ENCODE measurements at regions not wholly inside any gene's neighbourhood (a gene's known extent, or its start where the extent isn't known, plus 50 kb on each side); places are given as distances from the start of the nearest gene placed in this dataset.

DNA sequence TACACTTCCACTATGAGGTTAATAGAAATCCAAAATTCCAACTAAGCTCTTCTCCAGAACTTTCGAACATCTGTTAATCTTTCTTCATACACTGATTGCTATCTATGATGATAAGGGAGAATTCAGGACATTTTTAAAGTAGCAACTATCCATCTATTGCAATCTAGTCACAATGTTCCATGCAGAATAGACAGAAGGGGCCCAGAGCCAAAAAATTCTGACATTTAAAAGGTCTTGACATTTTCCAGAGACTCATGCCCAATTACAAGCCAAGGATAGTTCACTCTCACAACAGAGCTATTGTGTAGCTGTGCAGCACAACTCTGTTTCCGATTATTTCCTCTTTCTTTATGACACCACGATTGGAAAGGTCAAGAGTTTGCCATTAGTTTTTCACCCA lies 999.7 kb upstream of the ALCAM start:
- POLR2A ChIA-PET (ENCODE audit: partially characterized antibody): no interaction called here
- no peaks in the 10 kb centered on the region for H3K79me1 ChIP-seq (ENCODE audit: low read depth, low read length)

More for the DNA sequence above, 999.7 kb upstream of the ALCAM start:
- Histone ChIP-seq H2BK120ac (replicated peaks; ENCODE audit: low read depth, low read length) (no peak overlapping the region), H3K9me3 (ENCODE audit: insufficient read depth in 2 of 2, low read depth in 1 of 2, low read length in 1 of 2) (no peaks in the 10 kb centered on the region), H3K4me2 (ENCODE audit: insufficient read depth in 1 of 2, low read depth in 2 of 2, low read length in 2 of 2) (no peak overlapping the region), H2AFZ (ENCODE audit: low read length) (no peak overlapping the region), H3K4ac (replicated peaks; ENCODE audit: insufficient read length, low read depth, low read length) (no peak overlapping the region), H4K8ac (ENCODE audit: extremely low read depth, insufficient read depth, low read length) (no peak overlapping the region), H3K27me3 (replicated peaks in 1 of 4; ENCODE audit: control insufficient read depth in 3 of 4, extremely low read depth in 1 of 4, insufficient read depth in 3 of 4, low read length in 3 of 4) (no peaks in the 10 kb centered on the region), H3K9ac (replicated peaks in 1 of 4; ENCODE audit: extremely low read depth in 1 of 4, low read depth in 3 of 4, low read length in 3 of 4) (no peak overlapping the region), H3K23ac (ENCODE audit: insufficient read length) (no peak overlapping the region), H2BK20ac (ENCODE audit: low read length) (no peak overlapping the region), H2AK5ac (ENCODE audit: low read depth, low read length) (no peak overlapping the region), H2BK5ac (ENCODE audit: low read depth, low read length) (no peak overlapping the region), H4K5ac (ENCODE audit: insufficient read length, low read depth, low read length) (no peak overlapping the region), H3K79me2 (ENCODE audit: control insufficient read depth in 1 of 2, insufficient read depth in 2 of 2, low read length in 2 of 2) (no peaks in the 10 kb centered on the region), H3K56ac (replicated peaks; ENCODE audit: insufficient read length, low read depth, low read length) (no peak overlapping the region), H2BK15ac (ENCODE audit: low read length) (no peak overlapping the region), H3K4me3 (ENCODE audit: extremely low read depth in 1 of 4, insufficient read depth in 2 of 4, low read depth in 3 of 4, low read length in 4 of 4) (no peak overlapping the region), H4K91ac (replicated peaks; ENCODE audit: insufficient read length, low read length) (no peak overlapping the region), H2BK12ac (ENCODE audit: low read depth, low read length) (no peak overlapping the region), H3K14ac (ENCODE audit: insufficient read length) (no peak overlapping the region), H3K4me1 (replicated peaks in 1 of 4; ENCODE audit: control insufficient read depth in 3 of 4, insufficient read depth in 4 of 4, low read length in 3 of 4) (no peaks in the 10 kb centered on the region), H3K36me3 (ENCODE audit: control insufficient read depth in 2 of 4, insufficient read depth in 4 of 4, low read length in 3 of 4) (no peaks in the 10 kb centered on the region), H4K20me1 (replicated peaks in 1 of 2; ENCODE audit: control insufficient read depth in 1 of 2, insufficient read depth in 2 of 2, low read length in 2 of 2) (no peaks in the 10 kb centered on the region), H3K27ac (ENCODE audit: low read depth, low read length) (no peak overlapping the region), H3K18ac (ENCODE audit: extremely low read depth, low read length) (no peak overlapping the region), H3K23me2 (ENCODE audit: low read depth, low read length) (no peaks in the 10 kb centered on the region)
- no peak for TF ChIP-seq POLR2AphosphoS5 (IDR thresholded peaks at IDR 0.05; ENCODE audit: low read depth, low read length)
- TF ChIP-seq SAP30 (IDR thresholded peaks at IDR 0.05; ENCODE audit: insufficient read depth, insufficient replicate concordance, low read length): no peak
- no peak for TF ChIP-seq RXRA (IDR thresholded peaks at IDR 0.05; ENCODE audit: insufficient read depth, low read depth, low read length)
- TF ChIP-seq, protein P1, sequence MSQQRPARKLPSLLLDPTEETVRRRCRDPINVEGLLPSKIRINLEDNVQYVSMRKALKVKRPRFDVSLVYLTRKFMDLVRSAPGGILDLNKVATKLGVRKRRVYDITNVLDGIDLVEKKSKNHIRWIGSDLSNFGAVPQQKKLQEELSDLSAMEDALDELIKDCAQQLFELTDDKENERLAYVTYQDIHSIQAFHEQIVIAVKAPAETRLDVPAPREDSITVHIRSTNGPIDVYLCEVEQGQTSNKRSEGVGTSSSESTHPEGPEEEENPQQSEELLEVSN (IDR thresholded peaks at IDR 0.05): no peak
- TF ChIP-seq SP4 (IDR thresholded peaks at IDR 0.05; ENCODE audit: low read length): no peak
- no peak for TF ChIP-seq POLR2A (IDR thresholded peaks at IDR 0.05; ENCODE audit: control extremely low read depth in 1 of 2, low read depth in 2 of 2, low read length in 2 of 2)
- TF ChIP-seq BCL11A (IDR thresholded peaks at IDR 0.05; ENCODE audit: low read depth in 2 of 2, low read length in 2 of 2): no peak
- no peak for TF ChIP-seq CHD1 (IDR thresholded peaks at IDR 0.05; ENCODE audit: low read depth, low read length)
- no peak for TF ChIP-seq NANOG (IDR thresholded peaks at IDR 0.05; ENCODE audit: insufficient read depth, low read depth, low read length, poor library complexity, severe bottlenecking)
- no peak for TF ChIP-seq CHD2 (IDR thresholded peaks at IDR 0.05; ENCODE audit: low read length)
- no peak for TF ChIP-seq SIRT6 (IDR thresholded peaks at IDR 0.05; ENCODE audit: low read length)
- TF ChIP-seq, protein P2, sequence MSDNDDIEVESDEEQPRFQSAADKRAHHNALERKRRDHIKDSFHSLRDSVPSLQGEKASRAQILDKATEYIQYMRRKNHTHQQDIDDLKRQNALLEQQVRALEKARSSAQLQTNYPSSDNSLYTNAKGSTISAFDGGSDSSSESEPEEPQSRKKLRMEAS (IDR thresholded peaks at IDR 0.05): no peak
- TF ChIP-seq RNF2 (IDR thresholded peaks at IDR 0.05; ENCODE audit: borderline replicate concordance, low read depth, low read length, missing control alignments, poor library complexity, severe bottlenecking): no peak
- TF ChIP-seq SUZ12 (IDR thresholded peaks at IDR 0.05; ENCODE audit: low read length): no peak
- TF ChIP-seq EP300 (IDR thresholded peaks at IDR 0.05; ENCODE audit: borderline replicate concordance in 1 of 2, low read depth in 2 of 2, low read length in 2 of 2): no peak
- 82% methylated on average over 3 of the region's 3 CpGs; no CpG with 5 or more reads in 1 of the 2 experiments for WGBS, 2 experiments (ENCODE audit: extremely low coverage in 1 of 2, insufficient coverage in 1 of 2, insufficient read length in 1 of 2, insufficient replicate concordance in 2 of 2, low coverage in 1 of 2, low lambda C conversion rate in 2 of 2, missing lambda C conversion rate in 1 of 2)
- CTCF ChIA-PET (ENCODE audit: partially characterized antibody): no interaction called here
- FAIRE-seq (no peak), DNase-seq (ENCODE audit: low read depth in 1 of 2, low spot score in 2 of 2) (no peak)
